ENCODE measurements at regions not wholly inside any gene's neighbourhood (a gene's known extent, or its start where the extent isn't known, plus 50 kb on each side); places are given as distances from the start of the nearest gene placed in this dataset.

DNA sequence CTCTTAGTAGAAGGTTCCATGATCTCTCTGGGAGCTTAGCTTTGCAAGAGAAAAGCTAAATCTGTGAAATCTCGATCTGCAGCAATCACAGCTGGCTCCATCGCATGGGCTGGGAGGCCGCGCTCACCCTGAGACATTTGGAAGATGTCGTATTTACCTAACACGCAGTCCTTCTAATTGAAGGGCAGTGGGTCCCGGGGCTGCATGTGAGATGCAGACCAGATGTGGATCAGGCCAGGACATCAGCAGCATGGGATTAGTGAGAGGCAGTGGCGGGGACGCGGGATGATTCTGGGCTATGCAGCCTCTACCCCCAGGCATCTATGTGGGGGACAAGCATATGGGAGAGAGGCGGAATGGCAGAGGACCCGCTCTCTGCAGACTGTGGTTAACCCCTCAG, 312.4 kb upstream of the RTL1 start:
- no peak for DNase-seq (ENCODE audit: low spot score)

GRCh38 chr14:101216366-101217079, 313.0 kb upstream of the RTL1 start:
- DNase-seq (ENCODE audit: low spot score) = no peak

DNA sequence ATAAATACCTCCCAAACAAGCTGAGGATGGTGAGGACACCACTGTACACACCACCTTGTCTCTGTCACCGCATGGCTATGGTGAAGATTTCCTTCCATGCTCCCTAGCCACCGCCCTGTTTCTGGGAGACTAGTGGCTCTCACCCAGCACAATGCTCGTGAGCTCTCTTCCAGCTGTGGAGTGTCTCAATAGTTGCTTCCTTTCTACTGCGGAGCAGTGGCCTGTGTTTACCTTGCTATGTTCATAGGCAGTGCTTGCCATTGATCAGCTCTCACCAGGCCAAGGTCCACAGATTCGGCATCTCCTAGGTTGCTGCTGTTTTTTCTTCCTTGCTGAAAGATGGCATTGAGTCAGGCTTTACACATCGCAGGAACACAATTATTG, 313.6 kb upstream of the RTL1 start:
- no peak for DNase-seq (ENCODE audit: low spot score)

- no peak for DNase-seq (ENCODE audit: low spot score)
These were observed 314.3 kb upstream of the RTL1 start for GRCh38 chr14:101217616-101218371.

DNA sequence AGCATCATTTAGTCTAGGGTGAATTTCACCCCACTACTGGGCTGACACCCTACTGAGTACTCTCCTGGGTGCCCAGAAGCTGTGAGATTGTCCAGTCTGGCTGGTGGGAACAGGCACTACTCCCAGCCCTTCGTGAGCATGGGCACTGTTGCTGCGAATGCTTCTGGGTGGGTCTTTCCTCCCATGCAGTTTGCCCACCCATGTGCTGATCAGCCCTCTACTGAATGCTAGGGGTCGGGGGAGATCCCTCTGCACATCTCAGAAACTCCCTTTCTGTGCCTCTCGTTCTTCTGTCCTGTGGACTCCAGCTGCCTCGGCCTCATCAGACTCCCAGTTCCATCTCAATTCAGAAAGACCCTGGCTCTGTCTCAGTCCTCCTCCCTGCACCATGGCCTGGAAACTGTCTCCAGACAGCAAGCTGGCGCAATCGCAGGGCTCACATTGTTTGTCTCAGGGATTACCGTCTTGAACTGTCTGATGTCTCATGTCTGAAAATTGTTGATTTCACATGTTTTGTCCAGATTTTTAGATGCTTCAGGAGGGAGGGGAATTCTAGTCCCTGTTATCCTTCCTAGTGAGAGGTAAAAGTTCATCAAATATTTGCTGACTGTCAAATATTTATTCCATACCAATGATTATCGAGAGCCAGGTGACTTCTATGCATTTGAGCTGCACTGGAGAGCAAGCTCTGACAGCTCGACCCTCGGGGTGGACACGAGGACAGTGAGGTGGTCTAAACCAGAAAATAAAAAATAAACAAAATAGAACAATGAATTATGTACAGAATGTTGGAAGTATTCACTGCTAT, 316.6 kb upstream of the RTL1 start:
- DNase-seq (ENCODE audit: low spot score) = no peak

GRCh38 chr14:101220921-101221510, 317.5 kb upstream of the RTL1 start:
- DNase-seq (ENCODE audit: low spot score) = no peak

- DNase-seq (ENCODE audit: low spot score) = no peak
These were observed 318.1 kb upstream of the RTL1 start for GRCh38 chr14:101221549-101222160.

GRCh38 chr14:101222362-101223070, 319.0 kb upstream of the RTL1 start:
- no peak for DNase-seq (ENCODE audit: low spot score)

GRCh38 chr14:101223127-101223526, 319.6 kb upstream of the RTL1 start:
- no peak for DNase-seq (ENCODE audit: low spot score)

GRCh38 chr14:101223561-101224162, 320.1 kb upstream of the RTL1 start:
- DNase-seq (ENCODE audit: low spot score) = no peak

GRCh38 chr14:101224356-101225156, 321.0 kb upstream of the RTL1 start:
- no peak for DNase-seq (ENCODE audit: low spot score)

DNA sequence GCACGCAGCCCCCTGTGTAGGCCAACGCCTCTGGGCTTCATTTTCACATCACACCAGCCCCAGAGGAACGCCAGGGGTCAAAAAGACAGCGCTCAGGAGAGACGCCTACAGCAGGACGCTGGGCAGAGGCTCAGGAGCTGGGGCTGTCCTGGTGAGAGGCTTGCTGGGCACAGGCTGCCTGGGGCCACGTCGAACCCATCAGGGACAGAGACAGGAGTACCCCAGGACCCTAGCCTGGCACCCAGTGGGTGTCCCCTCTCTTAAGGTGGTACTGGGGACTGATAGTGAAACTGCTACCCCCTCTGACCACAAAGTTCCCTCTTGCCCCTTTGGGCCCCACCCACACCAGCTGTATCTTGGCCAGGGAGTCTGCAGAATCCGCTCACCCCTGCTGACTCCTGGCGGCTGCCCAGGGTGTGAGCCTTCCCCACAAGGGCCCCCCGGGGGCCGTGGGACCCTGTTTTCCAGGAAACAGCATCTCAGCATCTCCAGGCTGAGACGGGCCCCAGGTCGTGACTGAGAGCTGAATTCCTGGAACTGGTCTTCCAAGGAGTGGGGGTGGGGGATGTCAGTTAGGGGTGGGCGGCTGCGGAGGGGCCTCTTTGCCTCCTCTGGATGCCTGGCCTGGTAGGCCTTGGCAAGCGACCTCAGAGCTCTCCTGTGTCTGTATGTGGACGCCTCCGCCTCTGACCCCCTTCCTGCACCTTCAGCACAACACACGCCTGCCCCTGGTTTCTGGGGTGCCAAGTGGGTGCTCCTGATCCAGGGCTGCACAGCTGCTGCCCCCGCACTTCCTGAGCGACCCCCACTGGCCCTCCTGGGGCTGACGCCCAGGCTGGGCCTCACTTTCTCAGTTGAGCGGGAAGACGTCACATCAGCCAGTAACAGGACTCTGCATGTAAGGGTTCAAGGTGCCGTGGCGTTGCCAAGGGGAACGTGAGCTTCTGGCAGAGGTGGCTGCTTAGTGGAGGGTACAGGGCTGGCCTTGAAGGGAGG, 321.9 kb upstream of the RTL1 start:
- no peak for DNase-seq (ENCODE audit: low spot score)

DNA sequence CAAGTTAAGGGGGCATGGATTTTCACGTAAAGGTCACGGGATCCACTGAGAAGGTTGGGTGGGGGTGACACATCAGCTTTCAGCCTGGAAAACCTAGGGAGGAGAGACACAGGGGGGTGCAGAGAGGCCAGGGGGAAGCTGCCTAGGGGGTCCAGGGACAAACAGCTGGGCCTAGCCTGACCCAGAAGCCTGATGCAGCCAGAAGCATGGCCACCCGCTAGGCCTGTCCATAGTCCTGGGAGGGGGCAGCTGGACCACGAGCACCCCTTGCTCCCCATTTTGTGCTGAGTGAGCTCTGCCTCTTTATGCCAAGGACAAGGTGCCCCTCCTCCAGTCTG, 322.7 kb upstream of the RTL1 start:
- DNase-seq (ENCODE audit: low spot score) = no peak

- DNase-seq (ENCODE audit: low spot score) = no peak
These were observed 323.3 kb upstream of the RTL1 start for GRCh38 chr14:101226603-101227425.

DNA sequence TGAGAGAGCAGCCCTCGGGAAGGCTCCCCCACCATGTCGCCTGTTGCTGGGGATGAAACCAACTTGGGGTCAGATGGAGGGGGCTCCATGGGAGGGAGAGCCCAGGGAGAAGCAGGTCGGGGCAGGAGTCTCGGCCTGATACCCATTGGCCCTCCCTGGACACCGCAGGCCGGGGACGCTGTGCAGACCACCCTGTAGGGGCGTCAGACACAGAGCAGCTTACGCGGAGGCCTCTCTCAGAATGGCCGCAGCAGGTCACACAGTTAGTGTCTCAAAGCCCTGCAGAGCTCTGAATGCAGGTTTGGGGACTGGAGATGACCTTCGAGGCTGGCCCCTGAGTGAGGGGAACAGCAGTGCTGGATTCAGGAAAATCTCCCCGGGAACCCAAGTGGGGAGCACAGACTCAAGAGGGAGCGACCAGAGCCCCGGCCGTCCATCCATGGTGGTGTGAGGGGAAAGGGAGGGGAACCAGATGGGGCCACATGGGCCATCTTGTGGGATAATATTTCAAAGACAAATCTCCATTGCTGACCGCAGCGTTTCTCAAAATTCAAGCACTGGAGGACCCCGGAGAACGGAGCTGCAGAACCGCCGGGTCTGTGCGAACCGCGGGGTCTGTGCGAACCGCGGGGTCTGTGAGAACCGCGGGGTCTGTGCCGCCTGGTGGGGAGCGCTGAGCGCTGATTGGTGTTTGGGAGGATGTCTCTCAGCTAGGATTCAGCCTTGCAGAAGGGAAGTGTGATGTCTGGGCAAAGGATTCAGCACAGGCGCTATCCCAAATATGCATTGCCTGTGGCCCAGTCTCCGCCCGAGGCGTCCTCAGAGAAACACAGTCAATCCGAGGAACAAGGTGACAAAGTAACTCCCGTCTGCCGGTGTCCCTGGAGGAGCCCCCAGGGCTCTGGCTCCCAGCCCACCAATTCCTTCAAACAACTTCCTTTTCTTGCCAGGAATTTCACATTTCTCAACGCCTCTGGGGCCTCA, 324.4 kb upstream of the RTL1 start:
- no peak for DNase-seq (ENCODE audit: low spot score)

DNA sequence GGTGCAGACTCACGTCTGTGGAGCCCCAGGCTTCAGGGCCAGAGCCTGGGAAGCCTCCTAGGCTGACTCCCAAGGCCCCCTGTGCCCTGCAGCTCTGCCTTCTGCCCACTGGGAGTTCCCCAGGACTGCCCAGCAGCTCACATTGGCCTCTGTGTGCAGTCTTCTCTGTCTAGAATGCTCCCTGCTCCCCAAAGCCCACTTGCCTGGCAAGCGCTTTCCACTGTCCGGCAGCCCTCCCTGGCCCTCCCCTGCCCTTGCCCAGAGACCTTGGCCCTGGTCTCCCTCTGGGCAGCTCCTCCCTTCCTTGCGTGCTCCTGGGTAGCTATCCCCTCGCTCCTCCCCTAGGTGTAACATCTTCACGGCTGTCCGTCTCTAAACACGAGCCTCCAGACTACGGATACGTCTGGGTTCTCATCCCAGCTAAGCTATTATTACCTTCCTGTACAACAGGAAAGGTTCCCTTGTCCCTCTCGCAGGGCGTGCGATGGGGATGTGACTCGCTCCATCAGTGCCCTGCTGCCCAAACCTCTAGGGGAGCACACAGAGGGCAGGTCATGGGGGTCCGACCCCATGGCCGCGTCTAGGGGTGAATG, 325.5 kb upstream of the RTL1 start:
- no peak for DNase-seq (ENCODE audit: low spot score)

All from AG08396 (cell line).